ENCODE measurements at regions not wholly inside any gene's neighbourhood (a gene's known extent, or its start where the extent isn't known, plus 50 kb on each side); places are given as distances from the start of the nearest gene placed in this dataset.

DNA sequence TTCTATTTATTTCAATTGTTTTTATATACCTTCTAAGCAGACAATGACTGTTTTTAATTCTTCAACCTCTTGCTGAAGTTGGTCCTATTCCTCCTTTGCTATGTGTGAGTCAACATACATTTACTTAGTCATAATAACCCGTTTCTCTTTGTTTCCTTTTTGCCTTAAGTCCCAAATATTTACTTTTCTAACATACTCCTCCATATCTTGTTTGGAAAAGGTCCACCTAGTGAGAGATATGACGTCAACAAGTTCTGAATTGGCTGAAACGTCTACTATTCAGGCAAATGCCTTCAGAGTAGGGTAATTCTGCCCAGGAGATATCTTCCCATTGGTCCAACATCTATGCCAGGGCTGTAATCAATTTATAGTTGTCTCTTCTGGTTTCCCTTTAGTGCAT is 179.3 kb upstream of the GEMIN8 start:
- TF ChIP-seq CTCF (tag by site-specific recombination; IDR thresholded peaks at IDR 0.05) (no peak), ZNF274 (IDR thresholded peaks at IDR 0.05; ENCODE audit: low read length) (no peak), ZNF274 (tag by site-specific recombination; IDR thresholded peaks at IDR 0.05; ENCODE audit: borderline replicate concordance) (no peak), ZNF239 (tag by site-specific recombination; IDR thresholded peaks at IDR 0.05) (no peak), ZNF843 (tag by site-specific recombination; IDR thresholded peaks at IDR 0.05) (no peak), ZNF350 (tag by site-specific recombination; IDR thresholded peaks at IDR 0.05) (no peak), ZEB2 (tag by site-specific recombination; IDR thresholded peaks at IDR 0.05) (no peak), ZNF704 (tag by site-specific recombination; IDR thresholded peaks at IDR 0.05) (no peak), ZBTB11 (tag by site-specific recombination; conservative IDR thresholded peaks at IDR 0.05; ENCODE audit: low read depth) (no peak)
- TF ChIP-seq, protein P1, sequence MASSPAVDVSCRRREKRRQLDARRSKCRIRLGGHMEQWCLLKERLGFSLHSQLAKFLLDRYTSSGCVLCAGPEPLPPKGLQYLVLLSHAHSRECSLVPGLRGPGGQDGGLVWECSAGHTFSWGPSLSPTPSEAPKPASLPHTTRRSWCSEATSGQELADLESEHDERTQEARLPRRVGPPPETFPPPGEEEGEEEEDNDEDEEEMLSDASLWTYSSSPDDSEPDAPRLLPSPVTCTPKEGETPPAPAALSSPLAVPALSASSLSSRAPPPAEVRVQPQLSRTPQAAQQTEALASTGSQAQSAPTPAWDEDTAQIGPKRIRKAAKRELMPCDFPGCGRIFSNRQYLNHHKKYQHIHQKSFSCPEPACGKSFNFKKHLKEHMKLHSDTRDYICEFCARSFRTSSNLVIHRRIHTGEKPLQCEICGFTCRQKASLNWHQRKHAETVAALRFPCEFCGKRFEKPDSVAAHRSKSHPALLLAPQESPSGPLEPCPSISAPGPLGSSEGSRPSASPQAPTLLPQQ (tag by site-specific recombination; IDR thresholded peaks at IDR 0.05): no peak
- TF ChIP-seq, protein P2, sequence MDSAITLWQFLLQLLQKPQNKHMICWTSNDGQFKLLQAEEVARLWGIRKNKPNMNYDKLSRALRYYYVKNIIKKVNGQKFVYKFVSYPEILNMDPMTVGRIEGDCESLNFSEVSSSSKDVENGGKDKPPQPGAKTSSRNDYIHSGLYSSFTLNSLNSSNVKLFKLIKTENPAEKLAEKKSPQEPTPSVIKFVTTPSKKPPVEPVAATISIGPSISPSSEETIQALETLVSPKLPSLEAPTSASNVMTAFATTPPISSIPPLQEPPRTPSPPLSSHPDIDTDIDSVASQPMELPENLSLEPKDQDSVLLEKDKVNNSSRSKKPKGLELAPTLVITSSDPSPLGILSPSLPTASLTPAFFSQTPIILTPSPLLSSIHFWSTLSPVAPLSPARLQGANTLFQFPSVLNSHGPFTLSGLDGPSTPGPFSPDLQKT (IDR thresholded peaks at IDR 0.05; ENCODE audit: borderline replicate concordance, low read depth, low read length): no peak
- TF ChIP-seq, protein P3, sequence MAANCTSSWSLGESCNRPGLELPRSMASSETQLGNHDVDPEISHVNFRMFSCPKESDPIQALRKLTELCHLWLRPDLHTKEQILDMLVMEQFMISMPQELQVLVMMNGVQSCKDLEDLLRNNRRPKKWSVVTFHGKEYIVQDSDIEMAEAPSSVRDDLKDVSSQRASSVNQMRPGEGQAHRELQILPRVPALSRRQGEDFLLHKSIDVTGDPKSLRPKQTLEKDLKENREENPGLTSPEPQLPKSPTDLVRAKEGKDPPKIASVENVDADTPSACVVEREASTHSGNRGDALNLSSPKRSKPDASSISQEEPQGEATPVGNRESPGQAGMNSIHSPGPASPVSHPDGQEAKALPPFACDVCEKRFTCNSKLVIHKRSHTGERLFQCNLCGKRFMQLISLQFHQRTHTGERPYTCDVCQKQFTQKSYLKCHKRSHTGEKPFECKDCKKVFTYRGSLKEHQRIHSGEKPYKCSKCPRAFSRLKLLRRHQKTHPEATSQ (tag by site-specific recombination; IDR thresholded peaks at IDR 0.05): no peak

Data from HEK293 (cell line).